ENCODE measurements at regions not wholly inside any gene's neighbourhood (a gene's known extent, or its start where the extent isn't known, plus 50 kb on each side); places are given as distances from the start of the nearest gene placed in this dataset.

- no peaks in the 10 kb centered on the region for H3K36me3 ChIP-seq
- no peaks in the 10 kb centered on the region for H3K9me3 ChIP-seq
- ATAC-seq: no peak
- DNase-seq: no peak
- no peak overlapping the region for H3K27ac ChIP-seq
- H3K27me3 ChIP-seq: no peaks in the 10 kb centered on the region
- no peak overlapping the region for H3K4me3 ChIP-seq
- no peaks in the 10 kb centered on the region for H3K4me1 ChIP-seq
- no peak for TF ChIP-seq CTCF (IDR thresholded peaks at IDR 0.05)
- intact Hi-C loops (cut with DNase I): no loop called here
Measured at GRCh38 chr10:106500041-106500924, 664.2 kb downstream of the SORCS1 start.

- no peak for TF ChIP-seq CTCF (IDR thresholded peaks at IDR 0.05)
Measured at GRCh38 chr10:106499448-106499847, 665.1 kb downstream of the SORCS1 start.

GRCh38 chr10:106498675-106499074 lies 665.8 kb downstream of the SORCS1 start:
- Histone ChIP-seq H3K27ac (no peak overlapping the region), H3K4me1 (no peaks in the 10 kb centered on the region), H3K27me3 (no peaks in the 10 kb centered on the region), H3K9me3 (no peaks in the 10 kb centered on the region), H3K36me3 (no peaks in the 10 kb centered on the region), H3K4me3 (no peak overlapping the region)
- DNase-seq (no peak), ATAC-seq (no peak)
- no peak for TF ChIP-seq CTCF (IDR thresholded peaks at IDR 0.05)
- intact Hi-C loops (cut with DNase I): no loop called here

More at GRCh38 chr10:106499448-106499847, 665.1 kb downstream of the SORCS1 start:
- H3K36me3 ChIP-seq: no peaks in the 10 kb centered on the region
- DNase-seq (no peak), ATAC-seq (no peak)
- intact Hi-C loops (cut with DNase I): no loop called here
- H3K4me3 ChIP-seq: no peak overlapping the region
- no peak overlapping the region for H3K27ac ChIP-seq
- H3K9me3 ChIP-seq: no peaks in the 10 kb centered on the region
- no peaks in the 10 kb centered on the region for H3K27me3 ChIP-seq
- no peaks in the 10 kb centered on the region for H3K4me1 ChIP-seq

- TF ChIP-seq CTCF (IDR thresholded peaks at IDR 0.05): no peak
- Histone ChIP-seq H3K36me3 (no peaks in the 10 kb centered on the region), H3K27me3 (no peaks in the 10 kb centered on the region), H3K9me3 (no peaks in the 10 kb centered on the region), H3K4me1 (no peaks in the 10 kb centered on the region), H3K4me3 (no peak overlapping the region), H3K27ac (no peak overlapping the region)
- DNase-seq (no peak), ATAC-seq (no peak)
- intact Hi-C loops (cut with DNase I): no loop called here
Measured at GRCh38 chr10:106495931-106496330, 668.6 kb downstream of the SORCS1 start.

- H3K27ac ChIP-seq: no peak overlapping the region
- H3K27me3 ChIP-seq: no peaks in the 10 kb centered on the region
- H3K36me3 ChIP-seq: no peaks in the 10 kb centered on the region
- no peak for ATAC-seq
- intact Hi-C loops (cut with DNase I): no loop called here
- H3K9me3 ChIP-seq: no peaks in the 10 kb centered on the region
- H3K4me3 ChIP-seq: no peak overlapping the region
- no peaks in the 10 kb centered on the region for H3K4me1 ChIP-seq
- TF ChIP-seq CTCF (IDR thresholded peaks at IDR 0.05): no peak
- DNase-seq: no peak
Measured at GRCh38 chr10:106493751-106494150, 670.8 kb downstream of the SORCS1 start.
